GM12878 (cell line): ENCODE measurements at regions not wholly inside any gene's neighbourhood (a gene's known extent, or its start where the extent isn't known, plus 50 kb on each side); places are given as distances from the start of the nearest gene placed in this dataset.

Experiments used
- ATAC-seq: fragments of 200-7000 bp; cut with Tn5 transposase; 3 replicates; pipeline ENCODE4 v1.9.1; 2020; ENCODE audit warnings: mild to moderate bottlenecking, moderate library complexity
- BruUV-seq: library from RNA; stranded (reverse); fragments of 400-500 nt; replicated peaks from 2 replicates; lab custom pipeline; 2021; lab: Mats Ljungman, UMichigan
- CTCF ChIA-PET: fragments of 300-600 bp; sonication (Branson Sonifier 250); formaldehyde crosslinking; extraction: SDS; loops from one replicate; lab custom pipeline; 2021; ENCODE audit warnings: inconsistent platforms; lab: Yijun Ruan, JAX
- POLR2A ChIA-PET: fragments of 350-600 bp; formaldehyde crosslinking; extraction: SDS; loops from one replicate; lab custom pipeline; 2021; ENCODE audit warnings: inconsistent platforms; lab: Charles Lee
- RAD21 ChIA-PET: fragments of 300-600 bp; sonication (Branson Sonifier 250); formaldehyde crosslinking; loops from one replicate; lab custom pipeline; 2023; ENCODE audit warnings: antibody characterized with exemption; ENCODE audit not compliant: unreplicated experiment; lab: Charles Lee
- SMC1A ChIA-PET: fragments of 300-600 bp; sonication (Branson Sonifier 250); formaldehyde crosslinking; loops from one replicate; lab custom pipeline; 2023; ENCODE audit not compliant: unreplicated experiment, uncharacterized antibody; lab: Charles Lee
- DNase-seq: peaks from one replicate; pipeline ENCODE4 v3.0.0-alpha.2; 2011; ENCODE audit warnings: low read depth, low spot score
- FAIRE-seq: peaks from 3 replicates; lab custom pipeline; 2011; peaks lifted over from hg19 to GRCh38; lab: Jason Lieb, UNC
- H2AFZ ChIP-seq: 2 replicates; pipeline ENCODE4 v1.6.0; 2011; ENCODE audit warnings: low read depth, low read length, control low read depth; ENCODE audit not compliant: control insufficient read depth
- H3K27ac ChIP-seq: 2 replicates; pipeline ENCODE4 v1.5.1; 2011; ENCODE audit warnings: control low read depth; ENCODE audit not compliant: control insufficient read depth, insufficient read depth
- H3K27me3 ChIP-seq, 2 experiments: replicated peaks in 1 of 2; 2 replicates each; pipeline versions ENCODE4 v1.6.0 to v1.6.1; 2011; ENCODE audit warnings: low read length in 1 of 2; ENCODE audit not compliant: control insufficient read depth in 2 of 2, insufficient read depth in 2 of 2
- H3K36me3 ChIP-seq, 2 experiments: 2 replicates each; pipeline ENCODE4 v1.5.1; 2011; ENCODE audit warnings: low read length in 1 of 2; ENCODE audit not compliant: control insufficient read depth in 2 of 2, insufficient read depth in 2 of 2
- H3K4me1 ChIP-seq: 2 replicates; pipeline ENCODE4 v1.6.1; 2011; ENCODE audit warnings: mild to moderate bottlenecking, low read length, moderate library complexity, mixed read lengths; ENCODE audit not compliant: control insufficient read depth, insufficient read depth
- H3K4me2 ChIP-seq: 2 replicates; pipeline ENCODE4 v1.6.0; 2011; ENCODE audit warnings: control low read depth; ENCODE audit not compliant: control insufficient read depth, insufficient read depth
- H3K4me3 ChIP-seq: fragments of 200-600 bp; sonication (generic); 2 replicates; pipeline ENCODE4 v1.5.1; 2016
- H3K79me2 ChIP-seq: 2 replicates; pipeline ENCODE4 v1.6.0; 2011; ENCODE audit warnings: low read length; ENCODE audit not compliant: control insufficient read depth, insufficient read depth
- H3K9ac ChIP-seq: 2 replicates; pipeline ENCODE4 v1.8.0; 2011; ENCODE audit warnings: low read length, control low read depth, mixed read lengths; ENCODE audit not compliant: control insufficient read depth, insufficient read depth
- H3K9me3 ChIP-seq: replicated peaks from 3 replicates; pipeline ENCODE4 v1.5.1; 2011; ENCODE audit warnings: mild to moderate bottlenecking, low read length; ENCODE audit not compliant: control insufficient read depth, insufficient read depth
- H4K20me1 ChIP-seq: 2 replicates; pipeline ENCODE4 v1.6.0; 2011; ENCODE audit not compliant: control insufficient read depth, insufficient read depth
- CEBPZ ChIP-seq: fragments of 150-350 bp; IDR thresholded peaks from 2 replicates; pipeline ENCODE4 v1.6.1; 2016; ENCODE audit warnings: low read depth, low read length
- JUNB ChIP-seq: IDR thresholded peaks from 2 replicates; pipeline ENCODE4 v1.6.1; 2016; ENCODE audit warnings: antibody characterized with exemption, mild to moderate bottlenecking
- NFXL1 ChIP-seq: fragments of 450-650 bp; IDR thresholded peaks from 2 replicates; pipeline ENCODE4 v1.6.1; 2017; ENCODE audit warnings: antibody characterized with exemption, mild to moderate bottlenecking, borderline replicate concordance
- NFYA ChIP-seq: IDR thresholded peaks from 2 replicates; pipeline ENCODE4 v1.6.1; 2011; ENCODE audit warnings: low read depth, mild to moderate bottlenecking, low read length, improper control_type of control experiment, borderline replicate concordance
- RAD51 ChIP-seq: fragments of 450-650 bp; IDR thresholded peaks from 2 replicates; pipeline ENCODE4 v1.6.1; 2016; ENCODE audit warnings: moderate library complexity, mild to moderate bottlenecking, inconsistent platforms
- RCOR1 ChIP-seq: conservative IDR thresholded peaks from 2 replicates; pipeline ENCODE4 v1.6.1; 2012; ENCODE audit warnings: low read depth, low read length, improper control_type of control experiment
- TARDBP ChIP-seq: IDR thresholded peaks from 2 replicates; pipeline ENCODE4 v1.6.1; 2016; ENCODE audit warnings: borderline replicate concordance
- WGBS: methylation state at CpG from one replicate; pipeline ENCODE4 v1.1.6; 2016; ENCODE audit warnings: low lambda C conversion rate; ENCODE audit not compliant: insufficient replicate concordance, insufficient coverage; ENCODE audit errors: missing lambda C conversion rate; 5-methylcytosine and 5-hydroxymethylcytosine counted together
- in situ Hi-C: fragments of 300-500 bp; cut with MboI; formaldehyde crosslinking; loops from 9 replicates; pipeline ENCODE4 v1.14.3; 2018; ENCODE audit warnings: mixed read lengths
- intact Hi-C: fragments of 100-400 bp; cut with micrococcal nuclease; formaldehyde crosslinking; loops from one replicate; pipeline ENCODE4 v1.14.2; 2022; ENCODE audit not compliant: unreplicated experiment

GRCh38 chr9:91143642-91144041 is 218.1 kb downstream of the AUH start:
- Histone ChIP-seq H3K4me2 (no peak overlapping the region), H3K27me3 (peaks cover 0 to 3% of the 10 kb centered on the region in 2 experiments; a peak in 1 of 4 replicates), H3K27ac (no peak overlapping the region), H3K4me1 (peaks cover 17% of the 10 kb centered on the region), H3K4me3 (no peak overlapping the region), H2AFZ (no peak overlapping the region), H4K20me1 (no peaks in the 10 kb centered on the region), H3K9ac (no peak overlapping the region), H3K79me2 (no peaks in the 10 kb centered on the region), H3K36me3 (no peaks in the 10 kb centered on the region), H3K9me3 (no peaks in the 10 kb centered on the region; the same call in 1 of the 3 replicates)
- in situ Hi-C loops: no loop called here
- intact Hi-C loops: no loop called here
- no peak for DNase-seq
- ChIA-PET SMC1A (no interaction called here), CTCF (no interaction called here), RAD21 (no interaction called here), POLR2A (no interaction called here)
- TF ChIP-seq RCOR1 (no peak), CEBPZ (no peak), JUNB (no peak), TARDBP (no peak), NFXL1 (no peak), RAD51 (no peak), NFYA (no peak)
- no peak for FAIRE-seq
- ATAC-seq: no peak
- no TSS peak for BruUV-seq
- WGBS: 27% methylated on average over 3 of the region's 3 CpGs
